Urothelium cell line (cell line): ENCODE measurements at regions not wholly inside any gene's neighbourhood (a gene's known extent, or its start where the extent isn't known, plus 50 kb on each side); places are given as distances from the start of the nearest gene placed in this dataset.
"Not testable (repeated sequence)": the region's sequence is repeated elsewhere in the genome, so short reads cannot be mapped to it uniquely, and the experiment has no call there.

ENCODE experiments used
- DNase-seq: peaks from one replicate; pipeline ENCODE4 v3.0.0; 2011; ENCODE audit warnings: low spot score, mixed read lengths
- FAIRE-seq: peaks from 2 replicates; lab custom pipeline; 2011; peaks lifted over from hg19 to GRCh38; lab: Jason Lieb, UNC

- FAIRE-seq (no peak), DNase-seq (no peak)
These were observed 56.5 kb downstream of the KCTD12 start for GRCh38 chr13:76829572-76830327.

- DNase-seq, result no peak
- no peak for FAIRE-seq
These were observed 57.9 kb downstream of the KCTD12 start for GRCh38 chr13:76828316-76828741.

DNA sequence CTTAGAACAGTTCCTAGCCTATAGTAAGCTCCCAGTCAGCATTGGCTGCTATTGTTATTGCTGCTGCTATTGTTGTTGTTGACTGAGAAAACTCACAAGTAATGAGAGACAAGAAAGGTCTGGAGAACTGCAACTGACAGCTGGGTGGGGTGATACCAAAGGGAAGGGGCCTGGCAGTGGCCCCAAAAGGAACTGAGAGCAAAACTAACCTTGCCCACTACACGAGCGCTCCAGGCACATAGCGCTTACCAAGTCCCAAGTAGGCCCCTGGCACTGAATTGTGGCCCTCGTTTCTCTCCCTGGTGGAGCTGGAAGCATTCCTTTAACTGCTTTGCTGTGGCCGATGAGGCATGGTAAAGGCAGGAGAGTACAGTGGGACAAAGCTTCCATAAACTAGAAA lies 59.7 kb downstream of the KCTD12 start:
- no peak for FAIRE-seq
- no peak for DNase-seq

DNA sequence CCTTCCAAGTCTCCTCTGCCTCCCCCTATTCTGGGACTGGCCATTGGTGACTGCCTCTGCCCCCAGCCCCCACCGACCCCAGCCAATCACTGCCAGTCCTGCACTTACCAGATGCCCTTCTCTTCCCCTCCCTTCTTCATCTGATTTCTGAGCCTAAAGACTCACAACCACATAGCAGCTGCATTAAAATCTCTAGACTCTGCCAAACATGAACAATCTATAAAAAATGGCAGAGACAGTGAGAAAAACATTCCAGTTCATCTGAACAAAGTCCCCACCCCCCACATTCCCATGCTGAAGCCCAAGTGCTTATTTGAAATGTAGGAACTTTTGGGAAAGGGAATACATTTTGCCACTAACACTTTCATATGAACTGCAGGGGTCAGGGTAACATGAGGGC lies 60.8 kb downstream of the KCTD12 start:
- DNase-seq, result no peak
- no peak for FAIRE-seq

DNA sequence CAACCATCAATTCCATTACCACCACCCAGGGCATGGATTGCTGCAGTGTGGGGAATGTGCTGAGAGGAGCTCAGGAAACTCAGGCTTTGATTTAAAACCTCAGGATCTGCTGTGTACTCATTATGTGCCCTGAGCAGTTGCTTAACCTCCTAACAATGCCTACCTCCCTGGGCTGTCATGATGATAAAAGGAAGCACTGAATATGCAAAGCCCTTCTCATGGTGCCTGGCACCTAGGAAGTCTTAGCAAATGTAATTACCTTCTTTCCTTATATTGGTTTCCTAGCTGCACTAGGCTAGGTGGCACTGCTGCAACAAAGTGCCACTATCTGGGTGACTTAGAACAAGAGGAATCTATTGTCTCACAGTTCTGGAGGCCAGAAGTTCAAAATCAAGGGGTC lies 62.2 kb downstream of the KCTD12 start:
- DNase-seq, result no peak
- no peak for FAIRE-seq

DNA sequence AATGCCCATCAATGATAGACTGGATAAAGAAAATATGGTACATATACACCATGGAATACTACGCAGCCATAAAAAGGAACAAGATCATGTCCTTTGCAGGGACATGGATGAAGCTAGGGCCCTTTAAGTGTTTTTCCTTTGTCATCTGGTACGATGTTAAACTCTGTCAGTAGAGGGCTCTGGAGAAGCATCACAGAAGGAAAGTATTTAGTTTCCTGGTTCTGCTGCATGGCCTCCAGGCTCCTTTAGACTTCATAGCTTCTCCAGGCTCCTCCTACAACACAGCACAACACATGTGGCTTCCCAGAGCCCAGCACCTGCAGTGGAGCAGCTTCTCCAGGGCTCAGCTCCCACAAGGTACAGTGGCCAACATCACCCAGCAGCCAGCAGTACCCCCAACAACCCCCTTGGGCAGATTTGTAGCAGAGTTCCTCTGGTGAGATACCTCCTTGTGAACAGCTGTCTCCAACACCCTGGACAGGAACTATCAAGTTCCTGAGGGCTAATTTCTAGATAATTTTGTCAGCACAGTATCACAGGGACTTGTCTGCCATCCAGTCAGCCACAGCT lies 63.4 kb downstream of the KCTD12 start:
- no peak for FAIRE-seq
- no peak for DNase-seq

GRCh38 chr13:76821222-76821621 lies 65.0 kb downstream of the KCTD12 start:
- FAIRE-seq, DNase-seq: not testable (repeated sequence)

GRCh38 chr13:76820759-76821158 lies 65.4 kb downstream of the KCTD12 start:
- no peak for FAIRE-seq
- DNase-seq, result no peak

DNA sequence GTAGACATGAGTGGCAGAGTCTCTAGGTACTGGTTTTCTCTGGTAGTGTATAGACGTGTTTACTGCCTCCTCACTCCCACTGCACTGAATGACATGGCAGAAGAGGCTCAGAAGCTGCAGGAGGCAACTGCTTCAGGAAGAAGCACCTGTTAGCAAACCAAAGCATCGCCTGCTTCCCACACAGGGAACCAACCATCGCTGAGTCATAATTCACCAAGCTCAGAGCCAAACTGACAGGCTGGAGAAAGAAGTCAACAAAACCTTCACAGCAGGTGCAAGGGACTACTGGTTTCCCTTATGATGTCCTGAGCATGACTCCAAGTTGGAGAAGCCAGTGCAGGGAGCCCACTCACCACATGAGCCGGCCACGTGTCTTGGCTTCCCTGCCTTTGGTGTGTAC lies 69.8 kb downstream of the KCTD12 start:
- no peak for DNase-seq
- FAIRE-seq, result no peak

DNA sequence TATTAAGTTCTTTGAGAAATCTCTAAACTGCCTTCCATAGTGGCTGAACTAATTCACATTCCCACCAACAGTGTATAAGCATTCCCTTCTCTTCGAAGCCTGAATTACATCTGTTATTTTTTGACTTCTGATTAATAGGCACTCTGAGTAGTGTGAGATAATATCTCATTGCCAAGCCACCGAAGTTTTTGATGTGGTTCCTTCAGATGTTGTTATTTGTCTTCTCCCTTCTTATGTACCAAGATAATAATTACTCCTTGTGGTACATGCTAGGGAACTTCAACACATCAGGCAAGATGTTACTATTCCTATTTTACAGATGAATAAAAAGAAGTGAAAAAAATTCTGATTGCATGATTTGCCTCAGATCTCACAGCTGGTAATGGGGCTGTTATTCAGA lies 70.9 kb downstream of the KCTD12 start:
- DNase-seq, result no peak
- FAIRE-seq, result no peak

DNA sequence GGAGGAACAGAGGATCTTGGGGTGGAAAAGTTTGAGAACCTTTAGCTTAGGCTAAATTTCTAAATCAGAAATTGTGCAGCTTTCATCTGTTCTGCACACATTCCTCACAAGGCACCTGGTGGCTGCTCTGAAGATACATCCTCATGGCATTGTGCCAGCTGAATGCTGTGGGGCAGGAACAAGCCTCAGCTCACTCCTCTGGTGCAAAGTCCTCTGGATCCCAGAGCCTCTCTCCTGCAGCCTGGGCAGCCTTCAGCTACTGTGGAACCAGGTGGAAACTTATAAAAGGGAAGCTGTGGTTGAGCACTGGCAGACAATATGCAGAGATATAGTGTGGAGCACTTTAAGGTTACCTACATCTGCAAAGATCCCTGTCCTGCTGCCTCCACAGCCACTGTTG lies 72.3 kb downstream of the KCTD12 start:
- no peak for FAIRE-seq
- no peak for DNase-seq

DNA sequence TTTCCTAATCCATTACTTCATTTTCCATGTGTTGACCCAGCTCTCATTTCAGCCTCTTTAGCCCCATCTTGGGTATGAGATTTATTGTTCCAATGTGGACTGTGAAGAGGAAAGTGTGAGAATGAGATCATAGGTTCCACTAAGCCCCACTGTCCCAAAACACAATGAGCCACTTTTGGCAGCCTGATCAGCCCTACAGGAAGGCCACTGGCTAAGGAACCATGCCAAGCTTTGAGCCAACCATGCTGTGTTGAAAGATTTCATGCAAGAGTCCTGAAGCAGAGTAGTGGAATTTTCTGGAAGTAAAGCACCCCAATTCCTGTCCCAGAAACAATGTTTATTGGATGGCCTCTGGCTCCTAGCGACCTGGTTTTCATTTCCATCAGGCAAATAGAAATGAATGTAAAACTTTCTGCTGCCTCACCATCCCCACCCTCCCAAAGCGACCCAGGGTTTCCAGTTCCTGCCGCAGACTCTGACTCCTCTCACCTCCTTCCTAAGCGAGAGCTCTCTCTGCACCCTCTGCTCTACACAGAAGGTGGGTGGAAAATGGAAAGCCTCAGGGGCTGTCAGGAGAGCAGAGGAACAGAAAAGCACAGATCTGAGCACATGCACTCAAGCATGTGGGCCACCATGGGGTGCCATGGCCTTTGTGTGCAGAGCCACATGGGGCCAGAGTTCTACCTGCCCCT lies 73.1 kb downstream of the KCTD12 start:
- FAIRE-seq (no peak), DNase-seq (no peak)

DNA sequence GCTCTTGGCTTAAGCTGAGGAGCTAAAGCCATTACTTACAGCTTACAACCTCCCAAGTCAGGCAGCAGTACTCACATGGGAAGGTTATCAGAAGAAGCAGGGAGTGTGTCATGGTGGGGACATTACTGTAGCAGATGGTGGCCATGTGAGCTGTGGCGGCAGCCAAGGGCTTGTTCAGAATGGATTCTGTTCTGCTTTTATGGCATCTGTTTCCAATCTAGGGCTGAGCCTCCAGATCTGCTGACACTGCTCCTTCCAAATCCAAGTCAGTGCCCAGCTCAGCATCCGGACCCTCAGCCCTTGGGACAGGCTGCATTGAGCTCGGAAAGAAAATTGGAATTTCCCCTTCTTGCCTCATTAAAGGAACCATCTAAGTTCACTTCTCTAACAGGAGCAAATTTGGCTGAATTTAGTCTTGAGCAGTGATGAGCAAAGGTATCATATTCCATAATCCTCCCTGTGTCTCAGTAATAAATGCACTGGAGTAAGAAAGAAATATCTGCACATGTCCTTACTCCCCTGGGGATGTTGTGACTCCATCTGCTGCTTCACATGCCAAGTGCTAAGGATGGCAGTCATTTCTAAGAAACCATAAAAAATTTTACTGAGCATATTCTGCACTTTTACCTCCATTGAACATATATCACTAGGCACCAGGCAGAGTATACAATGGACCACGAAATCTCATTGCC lies 73.9 kb downstream of the KCTD12 start:
- FAIRE-seq (no peak), DNase-seq (no peak)

DNA sequence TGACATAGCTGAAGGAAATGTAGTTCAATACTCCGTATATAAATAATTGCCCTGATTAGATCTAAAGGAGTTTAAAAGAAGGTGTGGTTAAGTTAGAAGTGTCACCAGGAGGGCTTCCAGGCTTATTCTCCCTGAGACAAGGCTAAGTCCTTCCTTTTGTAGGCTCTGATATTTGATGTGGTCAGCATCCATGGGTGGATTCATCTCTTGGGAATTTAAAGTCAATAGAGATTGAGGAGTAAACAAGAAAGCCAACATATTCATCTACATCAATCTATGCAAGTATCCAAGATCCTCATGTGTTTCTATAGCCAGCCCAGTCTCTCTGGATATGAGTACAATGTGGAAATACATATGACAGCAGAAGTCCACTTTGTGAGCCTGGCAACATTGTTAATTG lies 76.8 kb downstream of the KCTD12 start:
- no peak for FAIRE-seq
- DNase-seq, result no peak

DNA sequence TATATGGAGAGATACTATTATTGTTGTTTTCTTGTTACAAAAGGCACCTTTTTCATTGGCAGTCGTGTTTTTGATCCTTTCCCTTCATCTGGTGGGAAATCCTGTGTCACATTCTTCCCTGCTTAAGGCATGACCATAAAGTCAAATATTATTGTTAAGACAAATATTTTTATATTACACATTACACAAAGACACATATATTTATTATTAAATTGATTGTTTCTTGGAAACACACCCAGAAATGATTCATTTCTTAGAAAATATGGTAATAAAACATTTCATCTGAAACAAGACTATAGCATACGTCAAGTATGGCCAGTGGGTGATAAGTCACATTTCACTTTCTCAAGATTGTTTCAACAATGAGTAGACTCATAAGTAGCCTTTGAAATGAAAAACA lies 77.3 kb downstream of the KCTD12 start:
- FAIRE-seq (no peak), DNase-seq (no peak)

DNA sequence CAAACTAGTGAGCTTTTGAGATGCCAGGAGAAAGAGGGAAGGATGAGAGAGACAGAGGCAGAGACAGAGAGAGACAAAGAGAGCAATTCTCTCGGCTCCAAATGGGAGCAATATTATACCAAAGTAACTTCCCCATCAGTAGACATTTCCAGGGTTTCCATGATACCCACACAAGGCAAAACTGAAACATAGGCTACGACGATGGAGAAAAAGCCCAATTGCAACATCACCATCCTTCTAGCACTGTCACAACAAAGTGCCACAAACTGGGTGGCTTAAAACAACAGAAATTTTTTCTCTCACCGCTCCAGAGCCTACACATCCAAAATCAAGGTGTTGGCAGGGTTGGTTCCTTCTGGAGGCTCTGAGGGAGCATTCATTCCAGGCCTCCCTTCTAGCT lies 81.4 kb downstream of the KCTD12 start:
- DNase-seq (no peak), FAIRE-seq (no peak)

GRCh38 chr13:76803831-76804230 lies 82.4 kb downstream of the KCTD12 start:
- DNase-seq (no peak), FAIRE-seq (no peak)

DNA sequence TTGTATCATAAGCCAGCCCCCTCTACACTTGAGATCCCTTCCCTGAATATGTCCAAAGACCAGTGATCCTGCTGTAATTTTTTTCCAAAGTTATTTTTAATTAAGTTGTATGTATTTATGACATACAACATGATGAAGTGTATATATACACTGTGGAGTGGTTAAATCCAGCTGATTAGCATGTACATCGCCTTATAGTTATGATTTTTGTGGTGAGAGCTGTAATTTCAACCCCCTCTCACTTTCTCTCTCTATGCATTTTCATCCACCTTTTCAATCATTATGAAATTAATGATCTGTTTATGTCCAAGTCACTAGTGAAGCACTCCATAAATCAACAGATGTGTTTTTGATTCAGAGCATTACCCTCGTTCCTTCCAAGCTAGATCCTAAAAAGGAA lies 85.3 kb downstream of the KCTD12 start:
- DNase-seq (no peak), FAIRE-seq (no peak)

DNA sequence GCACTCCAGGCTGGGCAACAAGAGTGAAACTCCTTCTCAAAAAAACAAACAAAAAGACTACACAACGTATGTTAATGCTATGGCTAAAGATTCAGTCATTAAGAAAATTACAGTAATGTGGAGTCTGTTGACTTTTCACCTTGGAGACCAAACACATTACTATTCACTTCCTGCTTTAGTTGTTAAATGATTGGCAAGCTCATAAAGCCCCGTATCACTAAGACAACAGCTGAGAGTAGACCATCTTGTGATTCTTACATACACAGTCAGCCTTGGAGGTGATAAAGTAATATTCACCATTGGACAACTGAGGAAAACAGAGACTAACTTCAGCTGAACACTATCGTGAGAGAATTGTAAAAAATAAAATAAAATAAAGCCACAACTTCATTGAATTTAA lies 86.5 kb downstream of the KCTD12 start:
- FAIRE-seq, result no peak
- no peak for DNase-seq

- no peak for DNase-seq
- FAIRE-seq, result no peak
These were observed 88.2 kb downstream of the KCTD12 start for GRCh38 chr13:76798037-76798436.

DNA sequence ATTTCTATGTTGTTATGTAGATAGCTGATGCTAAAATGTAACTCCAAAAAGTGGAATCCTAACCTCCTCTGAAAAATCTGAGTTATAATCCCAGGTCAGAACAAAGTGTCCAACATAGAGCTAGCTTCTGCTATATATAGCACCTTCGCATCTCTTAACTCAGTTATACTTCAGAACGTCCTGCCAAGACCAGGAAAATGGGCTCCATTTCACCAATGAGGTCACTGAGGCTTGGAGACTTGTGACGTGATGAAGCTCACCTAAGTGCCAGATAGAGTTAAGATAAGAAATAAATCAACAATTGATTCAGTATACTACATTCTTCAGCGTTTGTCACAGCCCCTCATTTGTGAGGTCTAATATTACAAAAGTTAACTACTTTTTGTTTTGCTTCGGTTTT lies 88.8 kb downstream of the KCTD12 start:
- FAIRE-seq (no peak), DNase-seq (no peak)

DNA sequence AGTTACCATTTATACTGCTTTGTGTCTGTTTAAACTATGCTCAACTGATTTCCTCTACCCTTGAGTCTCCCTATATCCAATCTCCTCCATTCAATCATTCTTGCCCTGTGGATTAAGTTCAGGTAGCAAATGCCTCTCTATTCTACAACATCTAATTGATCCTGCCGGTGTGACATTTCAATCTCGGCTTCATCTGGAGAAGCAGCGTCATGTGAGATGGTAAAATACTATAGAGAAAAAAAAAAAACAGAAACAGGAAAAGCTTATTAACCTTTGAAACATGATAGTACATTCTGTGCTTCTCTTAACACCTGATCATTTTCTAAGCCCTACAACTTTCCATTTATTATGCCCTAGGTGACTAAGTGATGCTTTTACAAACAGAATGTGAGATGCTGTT lies 89.4 kb downstream of the KCTD12 start:
- FAIRE-seq, result no peak

More for the DNA sequence above, 89.4 kb downstream of the KCTD12 start:
- DNase-seq, result no peak
